Epidermal melanocyte (primary cell): ENCODE measurements at regions not wholly inside any gene's neighbourhood (a gene's known extent, or its start where the extent isn't known, plus 50 kb on each side); places are given as distances from the start of the nearest gene placed in this dataset.
"Not testable (repeated sequence)": the region's sequence is repeated elsewhere in the genome, so short reads cannot be mapped to it uniquely, and the experiment has no call there.

ENCODE experiments used
- DNase-seq: peaks from one replicate; pipeline ENCODE4 v3.0.0; 2011; ENCODE audit warnings: low spot score; ENCODE audit not compliant: insufficient read length

DNA sequence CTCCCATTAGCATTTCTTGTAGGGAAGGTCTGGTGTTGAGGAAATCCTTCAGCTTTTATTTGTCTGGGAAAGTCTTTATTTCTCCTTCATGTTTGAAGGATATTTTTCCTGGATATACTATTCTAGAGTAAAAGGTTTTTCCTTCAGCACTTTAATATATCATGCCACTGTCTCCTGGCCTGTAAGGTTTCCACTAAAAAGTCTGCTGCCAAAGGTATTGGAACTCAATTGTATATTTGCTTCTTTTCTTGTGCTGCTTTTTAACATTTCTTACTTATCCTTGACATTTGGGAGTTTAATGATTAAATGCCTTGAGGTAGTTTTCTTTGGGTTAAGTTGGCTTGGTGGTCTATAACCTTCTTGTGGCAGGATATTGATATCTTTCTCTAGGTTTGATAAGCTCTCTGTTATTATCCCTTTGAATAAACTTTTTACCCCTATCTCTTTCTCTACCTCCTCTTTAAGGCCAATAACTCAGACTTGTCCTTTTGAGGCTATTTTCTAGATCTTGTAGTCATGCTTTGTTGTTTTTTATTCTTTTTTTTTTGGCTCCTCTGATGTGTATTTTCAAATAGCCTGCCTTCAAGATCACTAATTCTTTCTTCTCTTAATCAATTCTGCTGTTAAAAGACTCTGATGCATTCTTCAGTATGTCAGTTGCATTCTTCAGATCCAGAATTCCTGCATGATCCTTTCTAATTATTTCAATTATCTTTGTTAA is 225.0 kb upstream of the ZNF217 start:
- DNase-seq = no peak

DNA sequence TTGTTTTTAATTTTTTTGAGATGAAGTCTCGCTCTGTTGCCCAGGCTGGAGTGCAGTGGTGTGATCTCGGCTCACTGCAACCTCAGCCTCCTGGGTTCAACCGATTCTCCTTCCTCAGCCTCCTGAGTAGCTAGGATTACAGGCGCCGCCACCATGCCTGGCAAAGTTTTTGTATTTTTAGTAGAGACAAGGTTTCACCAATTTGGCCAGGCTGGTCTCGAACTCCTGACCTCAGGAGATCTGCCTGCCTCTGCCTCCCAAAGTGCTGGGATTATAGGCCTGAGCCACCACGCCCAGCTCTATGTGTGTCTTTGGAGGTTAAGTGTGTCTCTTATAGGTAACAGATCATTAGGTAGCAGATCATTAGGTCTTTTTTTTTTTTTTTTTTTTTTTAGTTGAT is 223.9 kb upstream of the ZNF217 start:
- DNase-seq = not testable (repeated sequence)

DNA sequence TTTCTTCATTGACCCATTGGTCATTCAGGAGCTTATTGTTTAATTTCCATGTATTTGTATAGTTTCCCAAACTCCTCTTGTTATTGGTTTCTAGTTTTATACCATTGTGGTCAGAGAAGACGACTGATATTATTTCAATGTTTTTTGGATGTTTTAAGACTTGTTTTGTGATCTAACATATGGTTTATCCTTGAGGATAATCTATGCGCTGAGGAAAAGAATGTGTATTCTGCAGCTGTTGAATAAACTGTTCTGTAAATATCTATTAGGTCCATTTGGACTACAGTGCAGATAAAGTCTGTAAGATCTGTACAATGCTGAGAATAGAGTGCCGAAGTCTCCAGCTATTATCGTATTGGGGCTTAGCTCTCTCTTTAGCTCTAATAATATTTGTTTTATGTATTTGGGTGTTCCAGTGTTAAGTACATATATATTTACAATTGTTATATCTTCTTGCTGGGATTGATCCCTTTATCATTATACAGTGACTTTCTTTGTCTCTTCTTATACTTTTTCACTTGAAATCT is 223.3 kb upstream of the ZNF217 start:
- DNase-seq = no peak

DNA sequence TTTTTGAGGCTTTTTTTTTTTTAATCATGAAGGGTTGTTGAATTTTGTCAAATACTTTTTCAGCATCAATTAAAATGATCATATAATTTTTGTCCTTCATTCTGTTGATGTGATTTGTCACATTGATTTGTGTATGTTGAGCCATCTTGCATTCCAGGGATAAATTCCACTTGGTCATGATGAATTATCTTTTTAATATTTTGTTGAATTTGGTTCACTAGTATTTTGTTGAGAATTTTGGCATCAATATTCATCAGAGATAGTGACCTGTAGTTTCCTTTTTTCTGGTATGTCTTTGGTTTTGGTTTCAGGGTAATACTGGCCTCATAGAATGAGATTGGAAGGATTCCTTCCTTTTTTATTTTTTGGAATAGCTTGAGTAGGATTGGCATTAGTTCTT is 221.9 kb upstream of the ZNF217 start:
- no peak for DNase-seq

DNA sequence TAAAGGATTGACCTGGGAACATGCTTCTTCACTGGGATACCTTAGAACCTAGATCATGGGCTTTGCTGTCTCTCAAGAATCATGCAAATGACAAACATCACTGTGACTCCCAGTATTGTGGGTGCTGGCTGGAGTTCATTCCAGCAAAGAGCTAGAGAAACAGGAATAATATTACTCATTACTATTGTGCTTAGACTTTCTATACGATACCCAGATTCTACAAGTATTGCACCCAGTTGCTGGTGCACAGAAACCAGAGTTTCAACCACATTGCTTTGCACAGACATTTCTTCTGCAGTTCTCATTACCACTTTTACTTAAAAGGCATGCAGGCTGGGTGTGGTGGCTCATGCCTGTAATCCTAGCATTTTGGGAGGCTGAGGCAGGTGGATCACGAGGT is 220.4 kb upstream of the ZNF217 start:
- no peak for DNase-seq

DNA sequence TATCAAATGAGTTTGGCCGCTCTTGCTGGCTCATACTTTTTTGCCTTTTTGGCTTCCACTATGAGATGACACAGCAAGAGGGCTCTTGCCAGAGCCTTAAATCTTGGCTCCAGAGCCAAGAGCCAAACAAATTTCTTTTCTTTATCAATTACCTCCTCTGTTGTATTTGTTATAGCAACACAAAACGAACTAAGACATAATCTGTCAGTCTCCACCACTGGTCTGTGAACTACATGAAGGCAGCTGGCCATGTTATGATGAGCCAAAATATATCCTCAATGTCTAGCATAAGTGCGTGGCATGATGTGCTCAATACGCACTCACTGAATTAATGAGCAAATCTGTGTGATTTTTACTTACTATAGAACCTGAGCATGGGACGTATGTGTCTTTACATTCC is 220.0 kb upstream of the ZNF217 start:
- no peak for DNase-seq

DNA sequence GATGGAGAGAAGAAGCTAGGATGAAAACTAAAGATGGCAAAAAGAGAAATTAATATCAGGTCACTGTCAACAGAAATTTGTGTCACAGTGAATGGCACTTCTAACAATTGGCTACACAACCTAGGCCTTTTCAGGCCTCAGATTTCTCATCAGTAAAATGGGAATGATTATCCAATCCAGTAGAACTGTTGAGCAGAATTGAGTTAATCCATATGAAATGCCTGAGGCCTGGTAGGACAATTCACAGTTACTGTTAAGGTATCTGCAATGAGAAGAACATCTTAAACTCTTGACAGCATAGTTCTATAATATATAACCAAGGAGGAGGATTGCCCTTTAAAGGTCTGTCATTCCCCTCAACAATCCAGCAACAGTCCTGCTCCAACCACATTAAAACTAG is 217.9 kb upstream of the ZNF217 start:
- DNase-seq = no peak

DNA sequence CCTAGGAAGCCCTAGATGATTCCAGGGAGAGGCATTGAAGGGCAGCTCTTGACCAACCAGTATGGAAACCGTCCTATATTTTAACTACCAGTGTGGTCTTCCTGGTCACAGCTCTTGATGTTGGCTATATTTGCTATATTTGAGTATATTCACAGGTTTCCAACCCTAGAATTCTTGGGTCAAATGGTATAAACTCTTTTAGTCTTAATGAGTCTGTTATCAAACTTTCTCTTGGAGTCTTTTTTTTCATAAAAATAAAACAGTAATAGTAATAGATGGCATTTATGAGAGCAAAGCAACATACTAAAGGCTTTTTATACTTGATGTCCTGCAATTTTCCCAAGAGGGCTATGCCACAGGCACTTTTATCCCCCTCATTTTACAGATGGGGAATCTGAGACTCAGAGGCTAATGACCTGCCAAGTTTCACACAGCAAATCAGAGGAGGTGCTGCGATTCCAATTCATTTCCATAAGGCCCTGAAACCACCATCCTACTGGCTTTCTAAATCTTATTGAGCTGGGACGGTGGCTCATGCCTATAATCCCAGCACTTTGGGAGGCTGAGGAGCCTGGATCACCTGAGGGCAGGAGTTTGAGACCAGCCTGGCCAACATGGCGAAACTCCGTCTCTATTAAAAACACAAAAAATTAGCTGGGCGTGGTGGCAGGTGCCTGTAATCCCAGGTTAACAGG is 217.2 kb upstream of the ZNF217 start:
- no peak for DNase-seq

DNA sequence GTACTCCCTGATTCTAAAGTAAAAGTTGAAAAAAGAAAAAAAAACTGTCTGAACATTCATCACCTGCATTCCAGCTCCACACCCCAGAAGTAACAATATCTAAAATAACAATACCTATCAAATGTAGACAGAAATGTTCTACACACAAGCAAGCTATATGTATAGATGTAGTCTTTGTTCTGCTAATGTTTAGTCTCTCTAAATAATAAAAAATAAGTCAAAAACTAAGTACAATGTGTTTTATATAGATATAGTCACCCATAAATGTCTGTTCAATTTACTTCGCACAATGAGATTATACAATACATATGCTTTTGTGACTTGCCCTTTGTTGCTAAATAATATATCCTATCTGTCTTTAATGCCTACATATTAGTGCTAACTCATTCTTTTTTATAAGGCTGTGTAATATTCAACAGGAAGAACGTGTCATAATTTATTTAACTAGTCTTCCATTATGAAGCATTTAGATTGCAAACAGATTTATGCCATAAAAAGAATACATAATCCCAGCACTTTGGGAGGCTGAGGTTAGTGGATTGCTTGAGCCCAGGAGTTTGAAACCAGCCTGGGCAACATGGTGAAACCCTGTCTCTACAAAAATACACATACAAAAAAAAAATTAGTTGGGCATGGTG is 216.2 kb upstream of the ZNF217 start:
- no peak for DNase-seq

DNA sequence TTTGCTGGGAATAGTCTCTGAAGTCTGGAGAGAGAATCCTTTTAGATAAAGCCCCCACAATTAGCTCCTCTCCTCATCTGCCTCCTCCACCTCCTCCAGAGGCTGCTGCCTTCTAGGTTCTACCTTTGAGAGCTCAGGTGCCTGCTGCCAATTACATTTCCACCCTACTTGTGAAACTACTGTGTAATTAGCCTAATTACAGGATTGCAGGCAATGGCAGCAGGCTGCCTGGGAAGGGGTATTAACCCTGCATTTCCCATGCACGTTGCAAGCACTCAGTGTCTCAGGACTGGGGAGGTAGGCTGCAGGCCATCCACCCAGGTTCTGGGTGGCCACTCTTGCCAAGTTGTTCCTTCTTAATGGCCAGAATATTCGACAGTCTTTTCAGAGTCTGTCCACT is 215.6 kb upstream of the ZNF217 start:
- no peak for DNase-seq

DNA sequence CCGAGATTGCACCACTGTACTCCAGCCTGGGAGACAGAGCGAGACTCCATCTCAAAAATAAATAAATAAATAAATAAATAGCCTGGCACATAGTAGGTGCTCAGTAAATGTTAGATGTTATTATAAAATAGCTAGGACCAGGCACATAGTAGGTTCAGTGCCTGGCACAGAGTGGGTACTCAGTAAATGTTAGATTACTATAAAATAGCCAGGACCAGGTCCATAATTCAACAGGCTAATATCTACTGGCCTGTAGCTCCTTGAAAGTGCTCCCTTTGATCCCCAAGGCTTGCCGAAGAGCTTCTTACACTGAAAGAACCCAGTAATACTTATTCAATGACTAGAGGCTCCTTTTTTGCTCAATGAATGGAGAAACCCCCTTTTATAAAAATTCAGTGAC is 215.1 kb upstream of the ZNF217 start:
- DNase-seq = no peak

DNA sequence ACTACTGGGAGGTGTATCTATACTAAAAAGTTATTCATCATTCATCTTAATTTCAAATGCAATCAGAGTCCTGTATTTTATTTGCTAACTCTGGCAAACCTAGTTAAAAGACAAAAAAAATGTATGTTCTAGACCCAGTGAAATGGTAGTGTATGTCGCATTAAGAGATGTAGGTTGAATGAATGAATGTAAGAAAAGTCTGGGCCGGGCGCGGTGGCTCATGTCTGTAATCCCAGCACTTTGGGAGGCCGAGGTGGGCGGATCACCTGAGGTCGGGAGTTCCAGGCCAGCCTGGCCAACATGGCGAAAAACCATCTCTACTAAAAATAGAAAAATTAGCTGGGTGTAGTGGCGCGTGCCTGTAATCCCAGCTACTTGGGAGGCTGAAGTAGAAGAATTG is 214.7 kb upstream of the ZNF217 start:
- DNase-seq = not testable (repeated sequence)

DNA sequence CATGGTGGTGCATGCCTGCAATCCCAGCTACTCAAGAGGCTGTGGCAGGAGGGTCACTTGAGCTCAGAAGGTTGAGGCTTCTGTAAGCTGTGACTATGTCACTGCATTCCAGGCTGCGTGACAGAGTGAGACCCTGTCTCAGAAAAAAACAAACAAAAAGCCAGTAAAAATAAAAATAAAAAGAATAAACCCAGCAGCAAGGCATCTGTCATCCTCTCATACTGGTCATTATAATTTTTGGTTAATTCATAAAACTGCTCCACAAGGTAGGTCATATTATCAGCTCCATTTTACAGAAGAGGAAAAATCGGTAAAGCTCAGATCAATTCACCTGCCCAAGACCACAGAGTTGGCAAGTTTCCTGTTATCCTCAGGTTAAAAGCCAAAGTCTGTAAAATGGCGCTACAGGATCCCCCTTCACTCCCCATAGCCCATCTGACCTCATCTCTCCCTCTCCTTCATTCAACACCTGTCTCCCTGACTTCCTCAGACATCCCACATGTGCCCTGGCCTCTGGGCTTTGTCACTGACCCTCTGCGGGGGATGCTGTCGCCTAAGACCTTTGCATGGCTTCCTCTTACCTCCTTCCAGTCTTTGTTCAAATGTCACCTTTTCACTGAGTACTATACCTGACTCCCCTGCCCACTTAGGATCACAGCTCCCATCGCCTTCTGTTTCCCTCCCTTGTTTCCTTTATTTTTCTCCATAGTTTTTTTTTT is 213.2 kb upstream of the ZNF217 start:
- DNase-seq = no peak

DNA sequence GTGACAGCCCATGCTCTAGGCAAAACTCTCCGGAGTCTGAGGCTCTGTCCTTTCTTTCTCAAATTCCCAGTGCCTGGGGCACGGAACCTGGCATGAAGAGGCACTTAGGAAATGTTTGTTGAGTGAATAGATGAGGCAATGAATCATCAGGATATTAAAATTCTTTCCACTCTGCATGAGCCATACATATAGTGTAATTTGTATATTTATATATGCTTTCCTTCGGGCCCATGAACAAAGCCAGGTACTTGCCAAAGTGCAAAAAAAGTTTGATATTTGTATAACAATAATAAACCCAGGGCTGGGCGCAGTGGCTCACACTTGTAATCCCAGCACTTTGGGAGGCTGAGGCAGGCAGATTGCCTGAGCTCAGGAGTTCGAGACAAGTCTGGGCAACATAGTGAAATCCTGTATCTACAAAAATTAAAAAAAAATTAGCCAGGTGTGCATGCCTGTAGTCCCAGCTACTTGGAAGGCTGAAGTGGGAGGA is 212.3 kb upstream of the ZNF217 start:
- peak; percentile 40 for DNase-seq

DNA sequence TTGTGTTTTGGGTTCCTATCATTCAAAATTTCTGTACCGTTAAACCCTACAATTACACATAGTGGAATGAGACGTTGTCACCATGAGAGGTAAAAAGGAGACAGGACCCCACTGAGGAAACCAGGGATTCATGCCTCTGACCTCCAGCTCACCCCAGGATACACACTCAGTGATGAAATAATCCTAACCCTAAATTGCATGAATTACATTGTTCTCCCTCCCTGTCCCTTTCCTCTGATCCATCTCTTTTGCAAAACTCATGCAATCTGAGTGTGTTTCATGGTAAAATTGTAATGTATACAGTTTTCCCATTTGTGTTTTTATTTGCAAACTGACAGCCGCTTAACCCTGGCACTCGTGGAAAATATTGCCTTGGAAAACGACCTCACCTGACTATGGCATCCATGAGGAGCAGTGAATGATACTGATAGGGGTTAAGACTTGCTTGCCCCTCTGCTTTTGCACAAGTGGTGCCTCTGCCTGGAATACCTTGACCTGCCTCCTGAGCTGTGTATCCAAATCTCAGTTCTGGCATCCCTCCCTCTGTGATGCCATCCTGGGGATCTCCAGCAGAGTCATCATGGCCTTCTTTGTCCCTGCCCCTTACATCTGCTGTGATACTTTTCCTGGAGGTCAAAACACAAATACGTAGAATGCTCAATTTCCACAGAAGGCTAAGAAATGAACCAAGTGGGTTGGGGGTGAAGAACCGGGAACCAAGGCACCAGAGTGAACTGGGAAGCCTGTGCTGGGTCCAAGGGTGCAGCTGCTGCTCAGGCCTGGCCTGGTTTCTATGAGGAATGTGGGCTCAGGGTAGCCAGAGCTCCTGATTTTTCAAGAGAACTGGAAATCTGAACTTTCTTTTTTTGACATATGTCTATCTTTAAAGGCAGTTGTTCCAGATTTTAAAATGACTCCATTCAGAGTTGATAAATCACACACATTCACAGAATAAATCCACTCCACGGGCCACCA is 211.6 kb upstream of the ZNF217 start:
- DNase-seq = no peak

DNA sequence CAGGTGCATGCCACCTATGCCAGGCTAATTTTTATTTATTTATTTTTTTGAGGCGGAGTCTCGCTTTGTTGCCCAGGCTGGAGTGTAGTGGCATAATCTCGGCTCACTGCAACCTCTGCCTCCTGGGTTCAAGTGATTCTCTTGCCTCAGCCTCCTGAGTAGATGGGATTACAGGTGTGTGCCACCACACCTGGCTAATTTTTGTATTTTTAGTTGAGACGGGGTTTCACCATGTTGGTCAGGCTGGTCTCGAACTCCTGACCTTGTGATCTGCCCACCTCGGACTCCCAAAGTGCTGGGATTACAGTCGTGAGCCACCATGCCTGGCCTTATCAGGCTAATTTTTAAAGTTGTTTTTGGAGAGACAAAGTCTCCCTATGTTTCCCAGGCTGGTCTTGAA is 210.7 kb upstream of the ZNF217 start:
- not testable (repeated sequence) for DNase-seq

DNA sequence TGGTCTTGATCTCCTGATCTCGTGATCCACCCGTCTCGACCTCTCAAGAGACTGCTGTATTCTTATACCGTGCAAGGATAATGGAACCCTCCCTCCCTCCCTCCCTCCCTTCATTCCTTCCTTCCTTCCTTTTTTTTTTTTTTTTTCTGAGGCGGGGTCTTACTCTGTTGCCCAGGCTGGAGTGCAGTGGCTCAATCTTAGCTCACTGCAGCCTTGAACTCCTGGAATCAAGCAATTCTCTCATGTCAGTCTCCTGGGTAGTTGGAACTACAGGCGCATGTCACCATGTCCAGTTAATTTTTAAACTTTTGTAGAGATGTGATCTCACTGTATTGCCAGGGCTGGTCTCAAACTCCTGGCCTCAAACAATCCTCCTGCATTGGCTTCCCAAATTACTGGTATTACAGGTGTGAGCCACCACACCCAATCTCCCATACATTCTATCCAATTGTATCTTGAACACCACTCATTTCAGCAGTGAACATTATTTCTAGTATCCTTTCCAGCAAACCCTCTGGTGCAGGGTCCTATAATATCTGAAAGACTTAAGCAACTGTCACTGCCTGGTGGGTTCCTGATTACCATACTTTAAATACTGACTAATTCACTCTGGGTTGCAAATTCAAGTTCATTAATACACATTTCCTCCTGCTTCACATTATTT is 210.0 kb upstream of the ZNF217 start:
- no peak for DNase-seq

DNA sequence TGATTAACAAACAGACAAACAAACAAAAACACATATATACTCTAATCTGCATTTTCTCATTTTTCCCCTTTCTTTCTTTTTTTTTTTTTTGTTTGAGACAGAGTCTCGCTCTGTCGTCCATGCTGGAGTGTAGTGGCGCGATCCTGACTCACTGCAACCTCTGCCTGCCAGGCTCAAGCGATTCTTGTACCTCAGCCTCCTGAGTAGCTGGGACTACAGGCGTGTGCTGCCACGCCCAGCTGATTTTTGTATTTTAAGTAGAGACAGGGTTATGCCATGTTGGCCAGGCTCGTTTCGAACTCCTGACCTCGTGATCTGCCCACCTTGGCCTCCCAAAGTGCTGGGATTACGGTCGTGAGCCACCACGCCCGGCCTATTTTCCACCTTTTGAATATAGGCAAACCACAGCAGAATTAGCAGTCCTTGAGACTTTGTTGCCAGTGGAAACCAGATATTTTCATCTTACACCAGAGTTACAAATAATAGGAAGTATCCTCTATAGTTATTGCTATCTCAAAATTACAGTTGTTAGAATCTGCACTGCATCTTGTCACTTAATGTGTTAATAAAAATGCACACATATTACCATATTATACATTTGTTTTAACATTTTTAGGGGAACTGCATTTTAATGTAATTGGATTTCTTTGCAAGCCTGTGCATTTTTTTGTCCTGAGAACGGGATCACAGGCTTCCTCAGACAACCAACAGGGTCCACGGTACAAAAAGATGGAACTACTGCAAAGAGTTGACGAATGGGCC is 208.2 kb upstream of the ZNF217 start:
- DNase-seq = no peak
